Gastroesophageal sphincter (tissue), 4 donors: ENCODE measurements at regions not wholly inside any gene's neighbourhood (a gene's known extent, or its start where the extent isn't known, plus 50 kb on each side); places are given as distances from the start of the nearest gene placed in this dataset.

Experiments
- ATAC-seq: fragments of 150-250 bp; one replicate; pipeline ENCODE4 v1.9.1; 2016; ENCODE audit warnings: mild to moderate bottlenecking, moderate library complexity
- H3K27ac ChIP-seq, 4 donors: fragments of 200-600 bp; sonication (generic) in 3 of 4; 1 replicate in 3 of 4; 2 replicates in 1 of 4; pipeline ENCODE4 v1.5.1; 2016 to 2019
- H3K27me3 ChIP-seq: fragments of 200-600 bp; sonication (generic); one replicate; pipeline ENCODE4 v1.5.1; 2019
- H3K36me3 ChIP-seq, 2 donors: fragments of 200-600 bp; sonication (generic); one replicate each; pipeline ENCODE4 v1.5.1; 2019; ENCODE audit warnings: control low read depth in 1 of 2
- H3K4me1 ChIP-seq, 3 donors: fragments of 200-600 bp; sonication (generic); 1 replicate in 2 of 3; 2 replicates in 1 of 3; pipeline ENCODE4 v1.5.1; 2016 to 2019; ENCODE audit warnings: control low read depth in 2 of 3
- H3K4me3 ChIP-seq, 2 donors: fragments of 200-600 bp; sonication (generic); one replicate each; pipeline ENCODE4 v1.5.1; 2019; ENCODE audit warnings: mild to moderate bottlenecking in 1 of 2, moderate library complexity in 1 of 2
- H3K9me3 ChIP-seq, 3 donors: fragments of 200-600 bp; sonication (generic); one replicate each; pipeline ENCODE4 v1.5.1; 2017 to 2019; ENCODE audit warnings: control low read depth in 2 of 3
- CTCF ChIP-seq, 4 experiments: fragments of 200-600 bp in 2 of 4; fragments of 450-650 bp in 2 of 4; sonication (generic) in 1 of 4; IDR thresholded peaks; one replicate each; pipeline ENCODE4 v1.5.1; 2017 to 2019; ENCODE audit warnings: antibody characterized with exemption in 4 of 4, mild to moderate bottlenecking in 2 of 4, moderate library complexity in 2 of 4
- EP300 ChIP-seq: sonication (generic); formaldehyde crosslinking; IDR thresholded peaks from one replicate; pipeline ENCODE4 v1.6.1; 2017; ENCODE audit warnings: antibody characterized with exemption, mild to moderate bottlenecking
- POLR2A ChIP-seq, 2 donors: fragments of 450-650 bp; IDR thresholded peaks; one replicate each; pipeline ENCODE4 v1.6.1; 2017; ENCODE audit warnings: antibody characterized with exemption in 2 of 2, mild to moderate bottlenecking in 2 of 2, moderate library complexity in 1 of 2
- POLR2AphosphoS5 ChIP-seq: sonication (generic); formaldehyde crosslinking; IDR thresholded peaks from one replicate; pipeline ENCODE4 v1.6.1; 2017; ENCODE audit warnings: antibody characterized with exemption
- WGBS, 2 donors: methylation state at CpG; one replicate each; pipeline ENCODE4 v1.1.5; 2018; ENCODE audit warnings: low coverage in 1 of 2; 5-methylcytosine and 5-hydroxymethylcytosine counted together

GRCh38 chr1:60141743-60142142, 68.2 kb upstream of the C1orf87 start:
- Histone ChIP-seq H3K36me3 (no peaks in the 10 kb centered on the region), H3K4me1 (no peaks in the 10 kb centered on the region), H3K27me3 (no peaks in the 10 kb centered on the region), H3K4me3 (no peak overlapping the region), H3K9me3 (no peaks in the 10 kb centered on the region), H3K27ac (no peak overlapping the region)
- TF ChIP-seq CTCF (IDR thresholded peaks at IDR 0.05) (no peak), POLR2AphosphoS5 (no peak), POLR2A (IDR thresholded peaks at IDR 0.05) (no peak), EP300 (no peak)
- ATAC-seq = no peak
- WGBS, 2 donors = 71 to 100% methylated on average over 1 of the region's 1 CpG

DNA sequence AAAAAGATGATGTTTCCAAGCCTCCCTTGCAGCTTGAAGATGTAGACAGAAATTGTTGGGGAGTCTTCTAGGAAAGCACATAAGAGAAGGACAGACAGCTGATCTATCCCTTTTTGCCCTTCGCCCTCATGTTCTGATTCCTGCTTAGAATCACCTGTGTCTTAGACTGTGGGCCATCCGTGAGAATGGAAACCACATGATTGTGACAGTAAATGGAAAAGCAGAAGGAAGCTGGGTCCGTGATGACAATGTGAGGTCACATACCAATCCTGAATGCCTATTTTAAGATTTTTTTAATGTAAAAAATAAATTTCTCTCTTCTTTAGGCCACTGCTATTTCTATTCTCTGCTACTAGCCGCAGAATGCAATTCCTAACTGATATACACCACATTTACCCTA, 67.7 kb upstream of the C1orf87 start:
- 90 to 93% methylated on average over 3 to 4 of the region's 4 CpGs for WGBS, 2 donors
- Histone ChIP-seq H3K4me1 (no peaks in the 10 kb centered on the region), H3K27ac (no peak overlapping the region), H3K27me3 (no peaks in the 10 kb centered on the region), H3K36me3 (no peaks in the 10 kb centered on the region), H3K4me3 (no peak overlapping the region), H3K9me3 (no peaks in the 10 kb centered on the region)
- TF ChIP-seq POLR2AphosphoS5 (no peak), CTCF (IDR thresholded peaks at IDR 0.05) (no peak), POLR2A (IDR thresholded peaks at IDR 0.05) (no peak), EP300 (no peak)
- ATAC-seq = no peak

GRCh38 chr1:60137406-60137805, 63.8 kb upstream of the C1orf87 start:
- TF ChIP-seq EP300 (no peak), POLR2A (IDR thresholded peaks at IDR 0.05) (no peak), CTCF (IDR thresholded peaks at IDR 0.05) (no peak), POLR2AphosphoS5 (no peak)
- no peak overlapping the region for H3K4me3 ChIP-seq
- H3K27ac ChIP-seq = no peak overlapping the region
- peaks cover 0 to 11% (median 0%) of the 10 kb centered on the region in 3 donors for H3K4me1 ChIP-seq
- WGBS, 2 donors = 0 to 40% methylated on average over 1 to 2 of the region's 2 CpGs
- H3K27me3 ChIP-seq = no peaks in the 10 kb centered on the region
- H3K9me3 ChIP-seq = no peaks in the 10 kb centered on the region
- ATAC-seq = no peak
- H3K36me3 ChIP-seq = no peaks in the 10 kb centered on the region

GRCh38 chr1:60136395-60136794, 62.8 kb upstream of the C1orf87 start:
- no peak for TF ChIP-seq POLR2AphosphoS5
- no peak for TF ChIP-seq CTCF (IDR thresholded peaks at IDR 0.05)
- no peak for TF ChIP-seq EP300
- TF ChIP-seq POLR2A (IDR thresholded peaks at IDR 0.05) = no peak
- H3K9me3 ChIP-seq = no peaks in the 10 kb centered on the region
- H3K27me3 ChIP-seq = no peaks in the 10 kb centered on the region
- 43 to 57% methylated on average over 1 of the region's 1 CpG for WGBS, 2 donors
- no peaks in the 10 kb centered on the region for H3K36me3 ChIP-seq
- no peak for ATAC-seq
- peaks cover 0 to 11% (median 0%) of the 10 kb centered on the region in 3 donors for H3K4me1 ChIP-seq
- no peak overlapping the region for H3K4me3 ChIP-seq
- H3K27ac ChIP-seq = no peak overlapping the region

GRCh38 chr1:60134716-60135115, 61.1 kb upstream of the C1orf87 start:
- ATAC-seq = no peak
- Histone ChIP-seq H3K4me1 (peaks cover 0 to 11% (median 0%) of the 10 kb centered on the region in 3 donors), H3K4me3 (no peak overlapping the region), H3K36me3 (no peaks in the 10 kb centered on the region), H3K27ac (no peak overlapping the region), H3K27me3 (no peaks in the 10 kb centered on the region), H3K9me3 (no peaks in the 10 kb centered on the region)
- 100% methylated on average over 2 of the region's 2 CpGs for WGBS, 2 donors
- TF ChIP-seq EP300 (no peak), CTCF (IDR thresholded peaks at IDR 0.05) (no peak), POLR2AphosphoS5 (no peak), POLR2A (IDR thresholded peaks at IDR 0.05) (no peak)
